SK-N-SH (cell line): ENCODE measurements at regions not wholly inside any gene's neighbourhood (a gene's known extent, or its start where the extent isn't known, plus 50 kb on each side); places are given as distances from the start of the nearest gene placed in this dataset.

Source experiments
- CTCF ChIA-PET: fragments of 300-600, 350-600 bp; formaldehyde crosslinking; extraction: SDS; loops from one replicate; lab custom pipeline; 2021; lab: Yijun Ruan, JAX
- POLR2A ChIA-PET: fragments of 350-600 bp; sonication (Branson Sonifier 250); formaldehyde crosslinking; extraction: SDS; loops from one replicate; lab custom pipeline; 2020; ENCODE audit warnings: antibody characterized with exemption, inconsistent platforms; lab: Yijun Ruan, JAX
- DNase-seq: peaks from one replicate; pipeline ENCODE4 v3.0.0; 2012
- H2AFZ ChIP-seq: fragments of 200-600 bp; sonication (generic); 2 replicates; pipeline ENCODE4 v1.8.1; 2016; ENCODE audit warnings: antibody characterized with exemption, mild to moderate bottlenecking, low read depth
- H3F3A ChIP-seq: fragments of 200-600 bp; sonication (generic); replicated peaks from 2 replicates; pipeline ENCODE3; 2016; ENCODE audit warnings: antibody characterized with exemption, mild to moderate bottlenecking; ENCODE audit not compliant: insufficient read depth
- H3K27ac ChIP-seq, 2 experiments: fragments of 200-500 bp in 1 of 2; fragments of 200-600 bp in 1 of 2; sonication (Bioruptor generic) in 1 of 2; sonication (generic), shearing (Covaris generic) in 1 of 2; 2 replicates each; pipeline versions ENCODE4 v1.5.1 to v1.6.1; 2014 to 2016; ENCODE audit warnings: low read depth in 2 of 2, inconsistent platforms in 1 of 2, low read length in 1 of 2, mild to moderate bottlenecking in 1 of 2, mixed read lengths in 1 of 2
- H3K27me3 ChIP-seq: fragments of 200-600 bp; sonication (generic), shearing (Covaris generic); 2 replicates; pipeline ENCODE4 v1.6.1; 2016; ENCODE audit warnings: mixed run types; ENCODE audit not compliant: insufficient read depth
- H3K36me3 ChIP-seq, 2 experiments: fragments of 200-500 bp in 1 of 2; fragments of 200-600 bp in 1 of 2; sonication (Bioruptor generic) in 1 of 2; sonication (generic) in 1 of 2; replicated peaks in 1 of 2; 2 replicates each; pipeline versions ENCODE3 to v1.5.1; 2014 to 2016; ENCODE audit warnings: low read length in 1 of 2, mild to moderate bottlenecking in 1 of 2; ENCODE audit not compliant: insufficient read depth in 2 of 2, control insufficient read depth in 1 of 2
- H3K4me1 ChIP-seq, 2 experiments: fragments of 200-500 bp in 1 of 2; fragments of 200-600 bp in 1 of 2; sonication (Bioruptor generic) in 1 of 2; sonication (generic), shearing (Covaris generic) in 1 of 2; 2 replicates each; pipeline versions ENCODE4 v1.5.1 to v1.6.1; 2014 to 2016; ENCODE audit warnings: low read depth in 1 of 2, low read length in 1 of 2, mixed run types in 1 of 2; ENCODE audit not compliant: insufficient read depth in 2 of 2, control insufficient read depth in 1 of 2
- H3K4me2 ChIP-seq: fragments of 200-600 bp; sonication (generic), shearing (Covaris generic); 2 replicates; pipeline ENCODE4 v1.6.1; 2017; ENCODE audit warnings: mixed run types
- H3K4me3 ChIP-seq, 2 experiments: fragments of 200-500 bp in 1 of 2; fragments of 200-600 bp in 1 of 2; sonication (Bioruptor generic) in 1 of 2; sonication (generic), shearing (Covaris generic) in 1 of 2; 2 replicates each; pipeline versions ENCODE4 v1.5.1 to v1.8.1; 2014 to 2016; ENCODE audit warnings: low read depth in 2 of 2, inconsistent platforms in 1 of 2, low read length in 1 of 2, mild to moderate bottlenecking in 1 of 2, mixed read lengths in 1 of 2, moderate library complexity in 1 of 2
- H3K79me2 ChIP-seq: fragments of 200-600 bp; sonication (generic); 2 replicates; pipeline ENCODE4 v1.8.1; 2017; ENCODE audit warnings: mild to moderate bottlenecking; ENCODE audit not compliant: insufficient read depth
- H3K9ac ChIP-seq: fragments of 200-600 bp; sonication (generic); 2 replicates; pipeline ENCODE4 v1.6.1; 2017; ENCODE audit warnings: mixed run types
- H3K9me2 ChIP-seq: fragments of 200-600 bp; sonication (generic); 2 replicates; pipeline ENCODE4 v1.6.1; 2017; ENCODE audit warnings: mixed run types
- H3K9me3 ChIP-seq: fragments of 200-600 bp; sonication (generic); 2 replicates; pipeline ENCODE4 v1.6.1; 2017; ENCODE audit warnings: mixed run types, mild to moderate bottlenecking, moderate library complexity
- H4K20me1 ChIP-seq: fragments of 200-600 bp; sonication (generic); 2 replicates; pipeline ENCODE4 v1.6.1; 2017; ENCODE audit warnings: mild to moderate bottlenecking, mixed run types; ENCODE audit not compliant: insufficient read depth
- CHD2 ChIP-seq: fragments of 150-350 bp; IDR thresholded peaks from 2 replicates; pipeline ENCODE4 v1.6.1; 2018; ENCODE audit warnings: low read length; ENCODE audit not compliant: partially characterized antibody
- EP300 ChIP-seq, 2 experiments: IDR thresholded peaks; 2 replicates each; pipeline versions ENCODE4 v1.4.0 to v1.6.1; 2012; ENCODE audit warnings: borderline replicate concordance in 1 of 2, low read depth in 1 of 2, low read length in 1 of 2
- EZH2phosphoT487 ChIP-seq: fragments of 200-600 bp; sonication (generic); IDR thresholded peaks from 2 replicates; pipeline ENCODE4 v1.6.1; 2017; ENCODE audit warnings: low read depth, mixed run types, mild to moderate bottlenecking, antibody characterized with exemption, moderate library complexity, borderline replicate concordance
- FOSL2 ChIP-seq: IDR thresholded peaks from 2 replicates; pipeline ENCODE4 v1.4.0; 2012; ENCODE audit warnings: low read depth, mild to moderate bottlenecking, moderate library complexity, borderline replicate concordance
- FOXJ3 ChIP-seq: sonication (generic); formaldehyde crosslinking; IDR thresholded peaks from 2 replicates; pipeline ENCODE4 v1.5.1; 2020; ENCODE audit warnings: mild to moderate bottlenecking, missing genetic modification reagents
- GABPA ChIP-seq: IDR thresholded peaks from 2 replicates; pipeline ENCODE4 v1.4.0; 2012; ENCODE audit warnings: low read depth, mild to moderate bottlenecking
- GATA2 ChIP-seq: sonication (generic); formaldehyde crosslinking; IDR thresholded peaks from 2 replicates; pipeline ENCODE4 v1.5.0; 2020; ENCODE audit warnings: mild to moderate bottlenecking, missing genetic modification reagents
- JUND ChIP-seq: IDR thresholded peaks from 2 replicates; pipeline ENCODE4 v1.4.0; 2012
- MEF2A ChIP-seq: IDR thresholded peaks from 2 replicates; pipeline ENCODE4 v1.4.0; 2012; ENCODE audit warnings: low read depth, borderline replicate concordance
- NFIC ChIP-seq: IDR thresholded peaks from 2 replicates; pipeline ENCODE4 v1.4.0; 2012; ENCODE audit warnings: borderline replicate concordance
- RFX5 ChIP-seq: IDR thresholded peaks from 2 replicates; pipeline ENCODE4 v1.6.1; 2012; ENCODE audit warnings: mild to moderate bottlenecking, improper control_type of control experiment, low read length
- SMC3 ChIP-seq: IDR thresholded peaks from 2 replicates; pipeline ENCODE4 v1.6.1; 2012; ENCODE audit warnings: low read depth, low read length, improper control_type of control experiment
- WGBS: methylation state at CpG from one replicate; pipeline ENCODE4 v1.1.6; 2017; ENCODE audit warnings: low lambda C conversion rate; 5-methylcytosine and 5-hydroxymethylcytosine counted together
- TF ChIP-seq, protein P1 (sequence below): fragments of 150-350 bp; IDR thresholded peaks from 2 replicates; pipeline ENCODE4 v1.6.1; 2017; ENCODE audit warnings: antibody characterized with exemption, low read length, low read depth, borderline replicate concordance
- TF ChIP-seq, protein P2 (sequence below): IDR thresholded peaks from 2 replicates; pipeline ENCODE4 v1.6.1; 2012; ENCODE audit warnings: mild to moderate bottlenecking, low read depth, low read length, moderate library complexity
- TF ChIP-seq, protein P3 (sequence below): IDR thresholded peaks from 2 replicates; pipeline ENCODE4 v1.4.0; 2012; ENCODE audit warnings: low read depth
- TF ChIP-seq, protein P4 (sequence below): fragments of 150-350 bp; IDR thresholded peaks from 2 replicates; pipeline ENCODE4 v1.6.1; 2016; ENCODE audit warnings: mild to moderate bottlenecking, low read depth, low read length
- TF ChIP-seq, protein P5 (sequence below): IDR thresholded peaks from 2 replicates; pipeline ENCODE4 v1.4.0; 2012; ENCODE audit warnings: low read depth, borderline replicate concordance

DNA sequence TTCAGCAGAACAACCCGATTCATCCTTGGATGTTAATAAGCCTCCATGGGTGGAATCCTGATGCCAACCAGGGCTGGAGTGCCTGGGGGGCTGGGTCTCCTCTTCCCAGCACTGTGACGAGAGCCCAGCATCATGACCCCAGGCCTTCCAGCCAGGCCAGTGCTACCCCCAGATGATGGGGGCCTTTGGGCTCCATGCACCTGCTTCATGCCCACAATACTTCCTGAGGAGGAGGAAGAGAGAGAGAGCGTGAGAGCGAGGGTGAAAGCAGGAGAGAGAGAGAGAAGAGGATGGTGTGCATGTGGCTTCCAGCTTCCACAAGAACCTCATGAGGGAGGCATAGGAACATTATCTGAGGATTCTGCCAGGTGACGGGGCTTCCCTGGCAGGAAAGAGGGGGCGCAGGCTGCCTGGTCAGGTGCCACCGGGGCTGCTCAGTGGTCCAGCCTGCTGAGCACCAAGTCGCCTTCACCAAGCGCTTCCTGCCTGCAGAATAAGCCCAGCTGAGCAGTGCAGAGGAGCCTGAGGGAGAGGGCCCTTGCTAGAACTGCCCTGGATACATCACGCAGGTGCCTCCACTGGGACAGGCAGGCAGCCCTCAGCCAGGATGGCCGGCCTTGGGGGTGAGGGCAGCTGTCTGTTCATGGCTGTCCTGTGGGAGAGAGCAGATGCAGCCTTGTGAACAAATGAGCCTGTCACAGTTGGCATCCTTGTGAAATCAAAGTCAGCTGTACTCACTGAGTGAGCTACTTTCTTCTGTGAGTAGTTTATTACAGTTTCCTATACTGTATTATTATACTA is 243.3 kb upstream of the B3GAT1 start:
- TF ChIP-seq, protein P1, sequence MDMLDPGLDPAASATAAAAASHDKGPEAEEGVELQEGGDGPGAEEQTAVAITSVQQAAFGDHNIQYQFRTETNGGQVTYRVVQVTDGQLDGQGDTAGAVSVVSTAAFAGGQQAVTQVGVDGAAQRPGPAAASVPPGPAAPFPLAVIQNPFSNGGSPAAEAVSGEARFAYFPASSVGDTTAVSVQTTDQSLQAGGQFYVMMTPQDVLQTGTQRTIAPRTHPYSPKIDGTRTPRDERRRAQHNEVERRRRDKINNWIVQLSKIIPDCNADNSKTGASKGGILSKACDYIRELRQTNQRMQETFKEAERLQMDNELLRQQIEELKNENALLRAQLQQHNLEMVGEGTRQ: no peak
- TF ChIP-seq, protein P2, sequence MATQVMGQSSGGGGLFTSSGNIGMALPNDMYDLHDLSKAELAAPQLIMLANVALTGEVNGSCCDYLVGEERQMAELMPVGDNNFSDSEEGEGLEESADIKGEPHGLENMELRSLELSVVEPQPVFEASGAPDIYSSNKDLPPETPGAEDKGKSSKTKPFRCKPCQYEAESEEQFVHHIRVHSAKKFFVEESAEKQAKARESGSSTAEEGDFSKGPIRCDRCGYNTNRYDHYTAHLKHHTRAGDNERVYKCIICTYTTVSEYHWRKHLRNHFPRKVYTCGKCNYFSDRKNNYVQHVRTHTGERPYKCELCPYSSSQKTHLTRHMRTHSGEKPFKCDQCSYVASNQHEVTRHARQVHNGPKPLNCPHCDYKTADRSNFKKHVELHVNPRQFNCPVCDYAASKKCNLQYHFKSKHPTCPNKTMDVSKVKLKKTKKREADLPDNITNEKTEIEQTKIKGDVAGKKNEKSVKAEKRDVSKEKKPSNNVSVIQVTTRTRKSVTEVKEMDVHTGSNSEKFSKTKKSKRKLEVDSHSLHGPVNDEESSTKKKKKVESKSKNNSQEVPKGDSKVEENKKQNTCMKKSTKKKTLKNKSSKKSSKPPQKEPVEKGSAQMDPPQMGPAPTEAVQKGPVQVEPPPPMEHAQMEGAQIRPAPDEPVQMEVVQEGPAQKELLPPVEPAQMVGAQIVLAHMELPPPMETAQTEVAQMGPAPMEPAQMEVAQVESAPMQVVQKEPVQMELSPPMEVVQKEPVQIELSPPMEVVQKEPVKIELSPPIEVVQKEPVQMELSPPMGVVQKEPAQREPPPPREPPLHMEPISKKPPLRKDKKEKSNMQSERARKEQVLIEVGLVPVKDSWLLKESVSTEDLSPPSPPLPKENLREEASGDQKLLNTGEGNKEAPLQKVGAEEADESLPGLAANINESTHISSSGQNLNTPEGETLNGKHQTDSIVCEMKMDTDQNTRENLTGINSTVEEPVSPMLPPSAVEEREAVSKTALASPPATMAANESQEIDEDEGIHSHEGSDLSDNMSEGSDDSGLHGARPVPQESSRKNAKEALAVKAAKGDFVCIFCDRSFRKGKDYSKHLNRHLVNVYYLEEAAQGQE: no peak
- TF ChIP-seq GATA2 (CRISPR knock-in tag) (no peak), EZH2phosphoT487 (no peak), RFX5 (no peak), JUND (no peak), SMC3 (no peak), FOXJ3 (CRISPR knock-in tag) (no peak), CHD2 (no peak), NFIC (no peak), FOSL2 (no peak), GABPA (no peak), MEF2A (no peak), EP300 (IDR thresholded peaks at IDR 0.05; ENCODE audit: borderline replicate concordance in 1 of 2, low read depth in 1 of 2, low read length in 1 of 2) (no peak)
- TF ChIP-seq, protein P3, sequence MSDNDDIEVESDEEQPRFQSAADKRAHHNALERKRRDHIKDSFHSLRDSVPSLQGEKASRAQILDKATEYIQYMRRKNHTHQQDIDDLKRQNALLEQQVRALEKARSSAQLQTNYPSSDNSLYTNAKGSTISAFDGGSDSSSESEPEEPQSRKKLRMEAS: no peak
- TF ChIP-seq, protein P4, sequence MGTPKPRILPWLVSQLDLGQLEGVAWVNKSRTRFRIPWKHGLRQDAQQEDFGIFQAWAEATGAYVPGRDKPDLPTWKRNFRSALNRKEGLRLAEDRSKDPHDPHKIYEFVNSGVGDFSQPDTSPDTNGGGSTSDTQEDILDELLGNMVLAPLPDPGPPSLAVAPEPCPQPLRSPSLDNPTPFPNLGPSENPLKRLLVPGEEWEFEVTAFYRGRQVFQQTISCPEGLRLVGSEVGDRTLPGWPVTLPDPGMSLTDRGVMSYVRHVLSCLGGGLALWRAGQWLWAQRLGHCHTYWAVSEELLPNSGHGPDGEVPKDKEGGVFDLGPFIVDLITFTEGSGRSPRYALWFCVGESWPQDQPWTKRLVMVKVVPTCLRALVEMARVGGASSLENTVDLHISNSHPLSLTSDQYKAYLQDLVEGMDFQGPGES: no peak
- TF ChIP-seq, protein P5, sequence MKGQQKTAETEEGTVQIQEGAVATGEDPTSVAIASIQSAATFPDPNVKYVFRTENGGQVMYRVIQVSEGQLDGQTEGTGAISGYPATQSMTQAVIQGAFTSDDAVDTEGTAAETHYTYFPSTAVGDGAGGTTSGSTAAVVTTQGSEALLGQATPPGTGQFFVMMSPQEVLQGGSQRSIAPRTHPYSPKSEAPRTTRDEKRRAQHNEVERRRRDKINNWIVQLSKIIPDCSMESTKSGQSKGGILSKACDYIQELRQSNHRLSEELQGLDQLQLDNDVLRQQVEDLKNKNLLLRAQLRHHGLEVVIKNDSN: no peak
- no peak for DNase-seq
- 36% methylated on average over 11 of the region's 11 CpGs for WGBS
- peaks cover 3% of the 10 kb centered on the region; the same call in 1 of the 2 replicates for H3K9me2 ChIP-seq
- H3K36me3 ChIP-seq: no peaks in the 10 kb centered on the region
- POLR2A ChIA-PET: no interaction called here
- no peaks in the 10 kb centered on the region for H3F3A ChIP-seq
- no peak overlapping the region for H2AFZ ChIP-seq
- CTCF ChIA-PET: interaction anchor here (1.0 kb wide), 1 partner anchor 11 kb away, joined by 3 read pairs; no protein-coding TSS in a partner anchor
- H3K4me1 ChIP-seq: no peaks in the 10 kb centered on the region; a peak in 1 of 4 replicates
- 0 out of 2 replicates have a peak, but pooled peaks cover 3% of the 10 kb centered on the region for H3K9me3 ChIP-seq
- H3K4me2 ChIP-seq: no peak overlapping the region
- no peak overlapping the region for H3K27ac ChIP-seq
- no peak overlapping the region for H3K9ac ChIP-seq
- H4K20me1 ChIP-seq: no peaks in the 10 kb centered on the region
- no peak overlapping the region for H3K4me3 ChIP-seq
- no peaks in the 10 kb centered on the region for H3K27me3 ChIP-seq
- no peaks in the 10 kb centered on the region for H3K79me2 ChIP-seq
